Daoy (cell line): ENCODE measurements at regions not wholly inside any gene's neighbourhood (a gene's known extent, or its start where the extent isn't known, plus 50 kb on each side); places are given as distances from the start of the nearest gene placed in this dataset.
"Not testable (repeated sequence)": the region's sequence is repeated elsewhere in the genome, so short reads cannot be mapped to it uniquely, and the experiment has no call there.

Experiments
- DNase-seq: peaks from one replicate; pipeline ENCODE4 v3.0.0-alpha.2; 2015; ENCODE audit warnings: low read depth

- DNase-seq, result no peak
Measured at GRCh38 chr10:4167216-4167615, 382.2 kb upstream of the KLF6 start.

- DNase-seq, result no peak
Measured at GRCh38 chr10:4162571-4163286, 377.7 kb upstream of the KLF6 start.

DNA sequence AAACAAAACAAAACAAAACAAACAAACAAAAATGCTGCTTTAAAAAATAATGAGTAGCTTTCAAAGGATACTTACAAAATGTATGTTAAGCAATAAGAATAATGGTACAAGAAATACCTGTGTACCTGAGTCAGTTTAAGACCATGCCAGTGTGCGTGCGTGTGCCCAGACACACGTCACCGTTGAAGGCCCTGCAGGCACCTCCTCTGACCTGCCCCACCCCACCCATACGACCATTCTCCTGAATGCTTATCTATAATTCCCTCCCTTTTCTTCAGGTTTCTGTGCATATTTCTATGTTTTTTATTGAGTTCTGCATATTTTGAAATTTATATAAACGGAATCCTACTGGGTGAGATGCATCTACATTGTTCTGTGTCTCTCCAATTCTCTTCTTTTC is 374.2 kb upstream of the KLF6 start:
- no peak for DNase-seq

GRCh38 chr10:4154191-4154715 is 369.2 kb upstream of the KLF6 start:
- DNase-seq, result no peak

DNA sequence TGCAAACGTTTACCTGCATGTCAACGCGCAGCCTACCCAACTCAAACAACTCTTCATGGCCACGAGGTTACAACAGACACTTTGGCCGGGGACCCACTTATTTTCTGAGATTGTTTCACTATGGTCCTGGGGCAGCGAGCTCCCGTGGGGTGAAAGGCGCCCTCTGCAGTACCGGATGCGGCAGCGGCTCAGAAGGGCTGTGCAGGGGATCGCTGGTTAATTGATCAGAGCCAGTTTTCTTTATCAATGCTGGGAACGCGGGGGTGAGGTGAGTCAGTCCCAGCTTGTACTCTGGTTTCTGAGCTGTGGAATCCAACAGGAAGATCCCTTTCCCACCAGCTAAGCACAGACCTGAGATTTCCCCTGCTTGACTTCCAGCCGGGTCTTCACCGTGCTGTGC is 366.5 kb upstream of the KLF6 start:
- no peak for DNase-seq

DNA sequence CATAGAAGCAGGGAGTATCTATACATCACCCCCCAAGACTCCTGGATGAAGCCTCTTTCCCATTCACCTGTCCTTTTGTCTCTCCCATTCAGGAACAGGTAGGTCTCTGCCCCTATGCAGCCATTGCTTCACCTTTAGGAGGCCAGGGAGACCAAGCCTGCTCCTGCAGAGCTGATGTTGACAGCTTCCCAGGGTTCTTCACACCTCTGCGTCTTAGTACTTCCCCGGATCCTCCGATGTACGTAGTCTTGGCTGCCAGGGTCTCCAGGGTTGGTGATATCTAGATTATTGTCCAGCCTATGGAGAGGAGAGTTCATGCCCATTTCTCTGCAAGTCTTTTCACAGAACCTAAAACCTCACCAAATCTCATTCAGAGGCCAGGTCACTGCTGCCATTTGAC is 365.7 kb upstream of the KLF6 start:
- no peak for DNase-seq

DNA sequence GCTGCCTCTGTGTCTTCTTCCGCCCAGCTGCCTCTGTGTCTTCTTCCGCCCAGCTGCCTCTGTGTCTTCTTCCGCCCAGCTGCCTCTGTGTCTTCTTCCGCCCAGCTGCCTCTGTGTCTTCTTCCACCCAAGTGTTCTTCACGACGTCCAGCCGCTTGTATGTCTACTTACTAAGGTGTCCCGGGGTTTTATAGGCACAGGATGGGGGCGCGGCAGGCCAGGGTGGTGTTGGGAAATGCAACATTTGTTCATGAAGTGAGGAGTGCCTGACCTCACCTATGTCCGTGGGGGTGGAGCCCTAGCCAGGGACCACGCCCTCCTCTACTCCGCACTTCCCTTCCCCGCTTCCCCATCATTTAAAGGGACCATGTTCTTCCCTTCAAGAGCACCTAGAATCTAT is 364.5 kb upstream of the KLF6 start:
- not testable (repeated sequence) for DNase-seq

DNA sequence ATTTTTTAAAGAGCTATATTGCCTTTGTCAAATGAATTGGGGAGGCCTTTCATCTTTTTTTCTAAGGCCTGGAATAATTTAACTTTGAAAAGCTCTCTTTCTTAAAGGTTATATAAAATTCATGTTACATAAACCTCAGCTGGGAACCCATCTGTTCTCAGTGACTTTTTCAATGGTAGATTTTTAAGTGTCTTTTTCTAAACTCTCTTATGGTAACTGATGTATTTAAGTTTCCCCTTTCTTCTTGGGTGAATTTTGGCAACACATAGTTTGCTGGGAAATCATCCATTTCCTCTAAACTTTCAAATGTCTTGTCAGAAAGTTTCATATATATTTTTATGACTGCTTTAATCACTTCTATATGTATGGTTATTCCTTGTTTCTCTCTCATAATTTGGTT is 362.2 kb upstream of the KLF6 start:
- DNase-seq, result no peak

DNA sequence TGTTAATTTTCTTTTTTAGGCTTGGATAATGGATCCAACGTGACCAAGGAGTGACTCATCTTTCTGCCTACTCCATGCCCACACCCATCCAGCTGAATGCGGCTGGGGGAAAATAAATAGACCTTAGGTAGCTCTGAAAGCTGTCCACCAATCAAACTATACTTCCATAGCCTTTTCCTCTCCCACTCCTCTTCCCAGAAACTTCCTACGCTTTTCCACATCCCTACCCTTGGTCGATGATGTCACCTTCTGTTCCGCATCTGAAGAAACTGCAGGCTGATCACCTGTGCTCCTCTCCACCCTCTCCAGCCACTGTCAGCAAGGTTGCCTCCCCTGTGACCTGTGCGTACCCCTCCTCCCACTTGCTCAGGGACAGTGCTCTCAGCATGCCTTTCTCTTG is 359.8 kb upstream of the KLF6 start:
- peak; percentile 53 for DNase-seq

GRCh38 chr10:4141471-4141870 is 356.5 kb upstream of the KLF6 start:
- no peak for DNase-seq

DNA sequence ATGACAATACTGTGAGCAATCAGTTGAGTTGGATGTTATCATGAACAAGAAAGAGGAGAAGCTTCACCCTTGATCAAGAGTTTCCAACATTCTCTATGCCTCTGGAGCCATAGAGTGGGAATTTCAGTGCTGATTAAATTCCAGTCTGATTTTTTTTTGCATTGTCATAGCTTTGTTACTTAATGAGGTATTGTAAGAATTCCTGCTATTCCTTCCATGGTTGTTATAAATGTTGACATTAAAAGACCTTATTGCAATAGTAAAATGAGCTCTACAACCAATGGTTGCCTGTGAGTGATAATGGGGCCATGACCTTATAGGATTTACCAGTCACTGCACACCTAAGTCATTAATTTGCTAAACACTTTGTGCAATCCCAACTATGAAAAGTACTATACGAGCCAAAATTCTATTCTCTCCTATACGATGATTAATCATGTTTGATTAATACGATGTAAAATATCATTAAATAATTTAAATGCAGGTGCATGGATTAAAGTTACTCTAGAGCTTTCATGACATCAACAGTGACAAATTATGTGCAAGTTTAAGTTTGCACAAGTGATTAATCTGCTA is 353.2 kb upstream of the KLF6 start:
- DNase-seq, result no peak

- no peak for DNase-seq
Measured at GRCh38 chr10:4137299-4137698, 352.3 kb upstream of the KLF6 start.

DNA sequence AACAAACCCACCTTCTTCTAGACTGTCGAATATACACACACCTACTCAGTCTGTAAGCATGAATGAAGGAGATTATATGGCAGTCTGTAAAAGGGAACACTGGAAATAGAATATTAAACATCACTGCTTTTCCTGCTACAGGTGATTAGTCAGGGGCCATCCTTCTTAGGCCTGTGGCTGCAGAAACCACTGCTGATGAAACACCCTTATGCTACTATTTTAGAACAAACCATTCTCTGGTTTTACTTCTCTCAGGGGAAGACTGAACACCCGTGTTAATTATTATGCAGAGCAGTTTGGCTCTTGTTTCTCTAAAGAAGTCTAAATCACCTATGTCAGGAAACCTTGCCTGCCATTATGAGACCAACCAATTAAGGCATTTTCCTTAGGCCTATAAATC is 351.1 kb upstream of the KLF6 start:
- no peak for DNase-seq

- no peak for DNase-seq
Measured at GRCh38 chr10:4132216-4132556, 347.2 kb upstream of the KLF6 start.

DNA sequence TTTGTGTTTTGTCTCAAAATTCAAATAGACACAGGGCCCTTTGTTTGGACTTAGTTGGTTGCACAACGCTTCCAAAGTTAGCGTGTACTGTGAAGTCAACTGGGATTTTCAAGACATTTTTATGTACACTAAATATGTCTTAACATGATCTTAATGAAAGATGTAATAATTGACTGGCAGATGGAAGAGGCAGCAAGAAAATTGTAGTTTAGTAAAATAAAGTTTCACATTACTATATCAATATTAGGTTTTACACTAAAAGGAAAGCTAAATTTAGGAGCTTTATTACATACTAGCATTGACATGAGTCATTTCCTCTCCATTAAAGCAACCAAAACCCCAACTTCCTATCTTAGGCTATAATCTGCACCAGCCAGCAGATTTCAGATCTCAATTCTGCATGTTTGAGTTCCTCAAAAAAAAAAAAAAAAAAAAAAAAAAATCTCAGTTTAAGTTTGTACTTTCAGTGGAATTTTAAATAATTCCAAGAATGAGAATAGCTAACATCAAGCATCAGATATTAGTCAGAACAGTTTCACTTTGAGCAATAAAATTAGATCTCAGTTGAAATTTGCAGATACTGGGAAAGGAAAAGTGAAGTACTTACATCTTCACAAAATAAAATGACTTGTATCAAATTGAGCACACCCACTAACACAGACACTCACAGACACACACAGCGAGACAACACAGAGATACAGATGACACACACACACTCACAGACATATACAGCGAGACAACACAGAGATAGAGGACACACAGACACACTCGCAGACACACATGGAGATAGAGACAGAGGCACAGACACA is 346.6 kb upstream of the KLF6 start:
- peak; percentile 48 for DNase-seq

- no peak for DNase-seq
Measured at GRCh38 chr10:4130685-4131084, 345.7 kb upstream of the KLF6 start.

- DNase-seq, result no peak
Measured at GRCh38 chr10:4129866-4130477, 345.0 kb upstream of the KLF6 start.

DNA sequence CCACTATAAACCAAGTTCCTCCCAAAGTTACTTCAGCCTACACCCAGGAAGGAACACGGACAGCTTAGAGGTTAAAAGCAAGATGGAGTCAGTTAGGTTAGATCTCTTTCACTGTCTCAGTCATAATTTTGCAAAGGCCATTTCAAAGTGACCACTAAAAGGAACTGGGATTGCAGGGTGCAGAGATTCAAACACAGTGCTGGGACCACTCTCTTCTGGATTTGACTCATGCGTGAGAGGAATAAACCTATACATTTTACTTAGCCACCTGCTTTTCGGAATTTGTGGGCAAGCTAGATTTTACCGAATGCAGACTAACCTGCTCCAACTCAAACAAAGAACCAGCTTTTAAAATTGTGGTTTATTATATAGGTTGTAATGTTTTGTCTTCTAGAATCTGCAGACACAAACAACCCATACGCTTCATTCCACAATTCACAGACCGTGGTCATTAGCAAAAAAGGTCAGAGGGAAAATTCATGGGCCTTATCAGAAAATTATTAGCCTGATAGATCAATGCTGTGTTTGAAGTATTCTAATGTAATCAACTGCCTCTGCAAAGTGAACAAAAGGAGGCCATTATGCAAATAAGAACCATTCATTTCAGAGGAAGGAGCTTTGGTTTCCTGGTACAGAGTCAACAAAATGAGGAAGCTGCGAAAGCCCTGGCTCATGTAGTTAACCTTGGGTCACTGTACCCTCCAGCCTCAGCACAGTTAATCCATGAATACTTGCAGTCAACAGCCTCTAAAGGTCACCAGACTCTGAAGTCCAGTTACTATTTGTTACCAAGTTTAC is 342.7 kb upstream of the KLF6 start:
- DNase-seq, result no peak

- DNase-seq, result no peak
Measured at GRCh38 chr10:4125776-4126175, 340.8 kb upstream of the KLF6 start.

DNA sequence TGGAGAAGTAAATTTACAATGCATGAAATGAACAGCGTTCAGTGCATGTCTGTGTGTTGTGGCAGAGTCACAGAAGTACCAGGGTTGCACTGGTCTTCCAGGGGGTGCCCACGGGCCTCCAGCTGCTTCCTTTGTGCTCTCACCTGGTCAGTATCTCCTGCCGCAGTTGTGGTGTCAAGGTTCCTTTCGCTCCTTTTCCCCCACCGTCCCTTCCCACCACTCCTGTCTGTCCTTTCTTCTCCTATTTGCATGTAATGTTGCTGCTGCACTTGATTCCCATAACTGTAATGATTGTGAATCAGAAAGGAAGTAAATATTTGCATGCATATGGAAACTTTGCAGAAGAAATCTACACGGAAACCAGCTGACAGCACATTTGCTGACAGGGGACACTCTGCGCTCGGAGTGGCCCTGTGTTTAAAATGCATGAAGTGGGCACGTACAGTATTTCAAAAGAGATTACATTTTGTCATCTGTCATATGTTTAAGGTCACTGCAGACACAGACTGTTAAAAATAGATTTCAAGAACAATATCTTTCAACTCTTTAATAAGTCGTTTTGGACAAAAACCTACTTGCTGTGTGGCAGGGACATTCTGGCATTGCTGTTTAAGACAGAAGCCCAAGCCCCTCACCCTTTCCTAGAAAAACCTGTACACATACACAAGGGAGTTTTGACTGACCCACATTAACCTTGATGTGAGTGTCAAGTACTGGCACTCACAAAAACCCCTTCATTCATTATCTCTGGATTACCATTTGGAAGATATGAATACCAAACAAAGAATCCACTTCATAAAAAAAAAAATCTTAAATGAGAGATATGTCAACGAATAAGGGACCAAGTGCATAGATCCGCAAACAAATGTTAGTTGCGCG is 336.7 kb upstream of the KLF6 start:
- no peak for DNase-seq
